Breast epithelium (tissue), 4 donors: ENCODE measurements at regions not wholly inside any gene's neighbourhood (a gene's known extent, or its start where the extent isn't known, plus 50 kb on each side); places are given as distances from the start of the nearest gene placed in this dataset.

ENCODE experiments used
- DNase-seq, 2 donors: peaks; one replicate each; pipeline ENCODE4 v3.0.0-alpha.2; 2019; ENCODE audit warnings: low spot score in 2 of 2
- H3K27ac ChIP-seq, 2 donors: fragments of 200-600 bp; sonication (generic) in 1 of 2; one replicate each; pipeline ENCODE4 v1.5.1; 2016 to 2019; ENCODE audit warnings: mild to moderate bottlenecking in 1 of 2
- H3K27me3 ChIP-seq, 2 donors: fragments of 200-600 bp; sonication (generic) in 1 of 2; one replicate each; pipeline versions ENCODE4 v1.5.1 to v1.6.0; 2017 to 2019; ENCODE audit warnings: control low read depth in 1 of 2, mild to moderate bottlenecking in 1 of 2
- H3K36me3 ChIP-seq: fragments of 200-600 bp; one replicate; pipeline ENCODE4 v1.5.1; 2019
- H3K4me1 ChIP-seq, 2 donors: fragments of 200-600 bp; sonication (generic); one replicate each; pipeline ENCODE4 v1.5.1; 2016 to 2019; ENCODE audit warnings: control low read depth in 1 of 2
- H3K4me3 ChIP-seq, 3 donors: fragments of 200-600 bp; sonication (generic); 1 replicate in 2 of 3; 2 replicates in 1 of 3; pipeline ENCODE4 v1.5.1; 2016 to 2019; ENCODE audit warnings: mild to moderate bottlenecking in 3 of 3, moderate library complexity in 2 of 3
- H3K9me3 ChIP-seq, 2 donors: fragments of 200-600 bp; sonication (generic) in 1 of 2; one replicate each; pipeline ENCODE4 v1.5.1; 2016 to 2019; ENCODE audit warnings: control low read depth in 1 of 2
- CTCF ChIP-seq, 3 donors: fragments of 450-650 bp; IDR thresholded peaks; one replicate each; pipeline ENCODE4 v1.5.1; 2016 to 2017; ENCODE audit warnings: antibody characterized with exemption in 3 of 3, mild to moderate bottlenecking in 3 of 3, moderate library complexity in 3 of 3
- POLR2A ChIP-seq: fragments of 450-650 bp; IDR thresholded peaks from one replicate; pipeline ENCODE4 v1.6.1; 2016; ENCODE audit warnings: antibody characterized with exemption, mild to moderate bottlenecking, moderate library complexity
- POLR2AphosphoS5 ChIP-seq, 3 donors: sonication (generic); formaldehyde crosslinking; IDR thresholded peaks; one replicate each; pipeline ENCODE4 v1.6.1; 2017; ENCODE audit warnings: antibody characterized with exemption in 3 of 3
- intact Hi-C: fragments of 100-400 bp; cut with DNase I; formaldehyde crosslinking; loops from one replicate; pipeline ENCODE4 v1.15.1; 2023; ENCODE audit warnings: low total_unique reads

- Histone ChIP-seq H3K9me3 (no peaks in the 10 kb centered on the region), H3K36me3 (no peaks in the 10 kb centered on the region)
Observed at GRCh38 chr7:110569486-110570205, 521.3 kb upstream of the LRRN3 start.

GRCh38 chr7:110573862-110574528 lies 516.9 kb upstream of the LRRN3 start:
- Histone ChIP-seq H3K4me3 (no peak overlapping the region), H3K27ac (no peak overlapping the region), H3K4me1 (no peaks in the 10 kb centered on the region), H3K36me3 (no peaks in the 10 kb centered on the region), H3K9me3 (no peaks in the 10 kb centered on the region), H3K27me3 (no peaks in the 10 kb centered on the region)
- no peak for DNase-seq
- intact Hi-C loops = no loop called here
- no peak for TF ChIP-seq CTCF (IDR thresholded peaks at IDR 0.05)
- TF ChIP-seq POLR2AphosphoS5 (IDR thresholded peaks at IDR 0.05) = no peak
- no peak for TF ChIP-seq POLR2A

More at GRCh38 chr7:110569486-110570205, 521.3 kb upstream of the LRRN3 start:
- no peak overlapping the region for H3K27ac ChIP-seq
- no peak for DNase-seq
- no peaks in the 10 kb centered on the region for H3K27me3 ChIP-seq
- intact Hi-C loops = no loop called here
- no peak overlapping the region for H3K4me3 ChIP-seq
- H3K4me1 ChIP-seq = no peaks in the 10 kb centered on the region
- TF ChIP-seq CTCF (IDR thresholded peaks at IDR 0.05) (no peak), POLR2AphosphoS5 (IDR thresholded peaks at IDR 0.05) (no peak), POLR2A (no peak)

GRCh38 chr7:110587294-110587693 lies 503.6 kb upstream of the LRRN3 start:
- no peak overlapping the region for H3K27ac ChIP-seq
- no peaks in the 10 kb centered on the region for H3K36me3 ChIP-seq
- DNase-seq = no peak
- no peaks in the 10 kb centered on the region for H3K4me1 ChIP-seq
- H3K4me3 ChIP-seq = no peak overlapping the region
- no peaks in the 10 kb centered on the region for H3K27me3 ChIP-seq
- no peaks in the 10 kb centered on the region for H3K9me3 ChIP-seq
- TF ChIP-seq POLR2A (no peak), POLR2AphosphoS5 (IDR thresholded peaks at IDR 0.05) (no peak), CTCF (IDR thresholded peaks at IDR 0.05) (no peak)
- intact Hi-C loops = loop anchor here (5.0 kb wide), 1 partner anchor 445 kb away; no protein-coding TSS in a partner anchor

- H3K4me1 ChIP-seq = no peaks in the 10 kb centered on the region
- intact Hi-C loops = no loop called here
- H3K27ac ChIP-seq = no peak overlapping the region
- no peak overlapping the region for H3K4me3 ChIP-seq
- DNase-seq = no peak
- TF ChIP-seq POLR2AphosphoS5 (IDR thresholded peaks at IDR 0.05) (no peak), POLR2A (no peak), CTCF (IDR thresholded peaks at IDR 0.05) (no peak)
- no peaks in the 10 kb centered on the region for H3K27me3 ChIP-seq
- H3K9me3 ChIP-seq = no peaks in the 10 kb centered on the region
- H3K36me3 ChIP-seq = no peaks in the 10 kb centered on the region
Observed at GRCh38 chr7:110590415-110590814, 500.5 kb upstream of the LRRN3 start.

GRCh38 chr7:110591341-110591740 lies 499.6 kb upstream of the LRRN3 start:
- DNase-seq = no peak
- H3K4me1 ChIP-seq = no peaks in the 10 kb centered on the region
- no peaks in the 10 kb centered on the region for H3K36me3 ChIP-seq
- H3K27me3 ChIP-seq = no peaks in the 10 kb centered on the region
- H3K9me3 ChIP-seq = no peaks in the 10 kb centered on the region
- no peak overlapping the region for H3K27ac ChIP-seq
- H3K4me3 ChIP-seq = no peak overlapping the region
- intact Hi-C loops = no loop called here
- TF ChIP-seq POLR2A = no peak
- no peak for TF ChIP-seq CTCF (IDR thresholded peaks at IDR 0.05)
- TF ChIP-seq POLR2AphosphoS5 (IDR thresholded peaks at IDR 0.05) = no peak
